ENCODE measurements at regions not wholly inside any gene's neighbourhood (a gene's known extent, or its start where the extent isn't known, plus 50 kb on each side); places are given as distances from the start of the nearest gene placed in this dataset.

DNA sequence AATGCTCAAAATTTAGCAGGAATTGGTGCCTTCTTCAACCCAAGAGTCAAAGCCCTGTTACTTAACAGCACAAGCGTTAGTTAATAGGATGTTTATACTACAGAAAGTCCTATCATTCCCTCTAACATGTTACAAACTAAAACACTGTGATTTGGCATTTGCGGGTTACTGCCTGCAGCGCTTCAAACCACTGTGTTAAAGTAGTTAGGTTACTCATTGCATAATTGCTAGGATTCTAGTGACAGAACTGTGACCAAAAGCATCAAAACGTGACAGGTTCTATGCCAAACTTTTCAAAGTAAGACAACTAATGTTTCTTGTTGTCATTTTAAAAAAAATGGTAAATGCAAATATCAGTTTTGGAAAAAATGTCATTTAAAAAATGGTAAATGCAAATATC lies 442.8 kb upstream of the ZFP42 start:
- DNase-seq, result no peak

DNA sequence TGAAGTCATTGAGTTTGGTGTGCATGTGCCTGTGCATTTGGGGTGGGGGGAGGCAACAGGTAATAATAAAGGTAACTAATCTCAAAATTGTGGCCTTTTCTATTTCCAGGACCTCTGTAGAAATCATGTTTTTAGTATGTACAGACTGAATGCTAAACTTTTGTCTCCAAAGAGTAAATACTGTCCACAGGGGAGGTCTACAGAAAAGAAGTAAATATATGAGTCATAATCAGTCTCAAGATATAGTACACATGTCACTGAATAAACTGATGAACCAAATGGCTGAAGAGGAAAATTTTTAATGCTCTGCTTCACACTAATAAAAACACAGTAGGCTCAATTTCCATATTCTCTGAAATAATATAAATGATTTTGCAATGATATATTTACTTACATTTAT lies 440.4 kb upstream of the ZFP42 start:
- no peak for DNase-seq

DNA sequence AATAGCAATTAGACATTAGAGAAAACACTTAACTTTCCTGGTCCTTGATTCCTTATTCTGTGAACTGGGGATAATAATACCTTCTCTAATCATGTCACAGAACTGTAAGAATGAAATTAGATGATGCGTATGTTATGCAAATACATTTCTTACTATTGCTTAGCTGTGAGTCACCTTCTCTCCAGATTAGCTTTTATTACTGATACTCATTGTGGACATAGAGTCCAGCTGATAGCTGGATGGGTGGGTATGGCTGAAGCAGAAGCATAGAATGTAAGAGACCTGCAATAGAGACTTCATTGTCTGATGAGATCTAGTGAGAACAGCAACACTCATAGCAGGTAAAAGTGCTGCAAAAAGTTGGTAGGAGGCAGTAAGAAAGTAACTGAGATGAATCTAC lies 437.2 kb upstream of the ZFP42 start:
- DNase-seq, result no peak

DNA sequence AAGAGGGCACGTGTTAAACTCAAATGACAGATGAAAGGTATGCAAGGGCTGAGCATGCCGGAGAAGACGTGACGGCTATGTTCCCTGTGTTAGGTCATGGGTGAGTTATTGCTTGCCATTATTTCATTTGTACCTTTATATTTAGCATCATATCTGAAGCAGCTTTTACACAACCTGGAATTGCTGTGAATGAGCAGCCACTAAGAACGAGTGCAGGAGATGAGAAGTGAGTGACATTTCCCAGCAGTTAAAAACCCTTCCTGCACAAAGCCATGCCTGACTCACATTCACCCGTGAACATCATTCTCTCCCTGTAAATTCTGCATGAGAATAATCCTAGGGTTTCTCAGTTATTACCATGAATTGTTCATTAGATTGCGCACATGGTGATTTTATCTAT lies 433.2 kb upstream of the ZFP42 start:
- no peak for DNase-seq

DNA sequence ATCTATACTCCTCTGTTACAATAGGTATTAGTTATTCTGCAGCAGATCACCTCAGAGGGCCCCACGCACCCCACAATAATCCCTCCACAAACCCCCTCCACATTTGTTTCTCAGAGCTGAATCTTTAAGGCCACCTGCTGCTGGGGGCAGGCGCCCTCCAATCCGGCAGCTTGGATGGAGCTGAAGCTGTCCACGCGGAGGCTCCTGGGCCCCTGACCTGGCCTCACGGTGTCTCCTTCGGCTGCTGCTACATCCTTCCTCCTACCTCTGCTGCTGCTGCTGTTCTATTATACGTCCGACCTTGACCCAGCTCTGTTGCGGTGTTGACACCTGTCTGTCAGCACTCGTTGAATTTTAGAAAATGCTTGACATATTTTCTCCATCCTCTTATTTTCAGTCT lies 430.2 kb upstream of the ZFP42 start:
- no peak for DNase-seq

DNA sequence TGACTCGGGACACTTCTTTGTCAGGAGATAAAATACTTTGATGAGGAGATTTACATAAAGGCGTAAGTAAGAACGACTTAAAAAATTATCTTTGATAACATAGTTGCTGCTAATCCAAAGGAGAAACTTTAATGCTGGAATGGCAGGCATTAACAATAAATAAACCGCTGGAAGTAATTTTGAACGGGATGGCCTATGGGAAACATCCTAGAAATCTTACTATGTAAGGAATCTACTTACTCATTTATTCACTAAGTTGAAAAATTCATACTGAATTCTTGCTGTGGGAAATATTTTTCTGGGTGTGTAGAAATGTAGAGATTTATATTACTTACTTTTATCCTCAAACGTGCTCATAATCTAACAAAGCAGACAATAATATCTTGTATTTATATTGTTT lies 425.7 kb upstream of the ZFP42 start:
- DNase-seq, result no peak

DNA sequence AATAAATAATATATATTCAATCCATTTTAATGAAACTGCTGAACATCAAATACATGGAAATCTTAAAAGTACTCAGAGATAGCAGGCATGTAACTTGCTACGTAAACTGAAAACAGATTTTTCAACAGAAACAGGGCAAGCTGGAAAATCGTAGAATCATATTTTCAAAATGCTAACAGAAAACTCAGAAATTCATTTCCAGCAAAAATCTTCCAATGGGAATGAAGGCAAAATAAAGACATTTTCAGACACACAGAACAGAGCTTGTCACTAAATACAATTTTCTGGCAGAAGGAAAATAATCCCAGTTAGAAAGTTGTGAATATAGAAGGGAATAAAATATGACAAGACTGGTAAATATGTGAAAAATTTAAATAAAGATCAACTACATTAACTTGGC lies 419.9 kb upstream of the ZFP42 start:
- no peak for DNase-seq

DNA sequence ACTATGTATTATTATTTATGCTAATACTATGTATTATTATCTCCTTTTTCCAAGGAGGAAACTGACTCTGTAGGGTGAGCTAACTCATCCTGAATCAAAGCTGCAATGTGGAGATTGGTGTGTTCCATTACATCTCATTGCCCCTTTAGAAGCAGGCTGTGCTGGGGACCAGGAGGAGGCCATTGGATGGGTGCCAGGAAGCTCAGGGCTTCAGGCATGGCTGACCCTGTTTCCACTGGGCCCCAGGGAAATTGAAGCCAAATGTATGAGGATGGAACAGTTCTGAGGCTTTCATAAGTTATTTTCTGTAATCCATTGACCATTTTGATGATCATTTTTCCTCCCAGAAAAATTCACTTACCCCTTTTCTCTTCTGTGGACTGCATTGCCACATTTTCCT lies 418.8 kb upstream of the ZFP42 start:
- no peak for DNase-seq

DNA sequence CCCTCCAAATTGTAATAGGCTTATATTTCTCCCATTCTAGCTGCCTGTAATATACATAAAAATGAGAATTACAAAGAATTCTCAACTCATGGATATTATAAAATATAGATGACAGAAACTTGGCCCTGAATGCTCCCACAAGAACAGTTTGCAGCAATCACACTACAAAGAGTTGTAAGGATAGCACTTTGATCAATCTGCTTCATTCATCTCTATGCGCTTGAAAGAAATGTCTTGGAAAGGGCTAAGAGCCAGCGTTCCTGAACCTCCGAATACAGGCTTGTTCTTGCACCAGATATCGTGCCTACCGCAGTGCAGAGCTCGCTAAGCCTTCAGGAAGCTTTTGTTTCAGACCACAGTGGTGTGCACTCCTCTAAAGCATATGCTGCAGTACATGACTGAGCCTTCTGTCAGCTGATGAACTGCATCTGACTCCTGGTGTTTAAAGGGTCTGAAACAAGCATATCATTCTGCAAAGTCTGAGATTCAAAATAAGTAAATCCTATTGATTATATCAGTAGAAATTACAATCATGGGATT lies 417.6 kb upstream of the ZFP42 start:
- DNase-seq, result no peak

DNA sequence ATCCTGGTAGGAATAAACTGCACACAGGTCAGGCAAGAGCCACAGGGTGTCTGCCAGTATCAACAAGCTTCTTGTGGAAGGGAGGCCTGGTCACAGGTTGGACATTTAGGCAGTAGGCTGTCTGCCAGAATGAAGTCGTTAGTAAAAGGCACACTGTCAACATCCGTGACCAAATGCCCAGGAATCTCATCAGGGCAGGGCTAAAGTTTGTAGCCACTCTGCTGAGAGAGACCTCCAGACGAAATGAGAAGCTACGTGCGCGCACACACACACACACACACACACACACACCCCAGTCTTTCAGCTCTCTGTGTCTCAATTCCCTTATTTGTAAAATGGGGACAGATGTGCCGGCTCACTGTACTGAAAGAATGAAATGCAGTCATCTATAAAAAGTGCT lies 408.7 kb upstream of the ZFP42 start:
- no peak for DNase-seq

DNA sequence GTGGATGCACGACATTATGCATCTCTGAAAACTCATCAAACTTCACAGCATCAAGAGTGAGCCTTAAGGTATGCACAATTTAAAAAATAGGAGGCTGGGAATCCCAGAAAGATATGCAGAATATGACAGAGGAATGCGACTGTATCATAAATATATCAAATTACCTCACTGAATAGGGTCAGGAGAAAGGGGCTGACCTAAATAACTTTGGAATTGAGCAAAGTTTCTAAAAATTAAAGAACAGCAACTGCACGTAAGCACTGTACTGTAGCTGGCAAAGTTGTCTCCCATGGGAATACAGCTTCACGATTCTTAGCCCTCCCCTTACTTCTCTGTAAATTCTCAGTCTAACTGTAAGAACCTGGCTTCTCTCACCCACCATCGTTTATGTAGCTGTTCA lies 397.4 kb upstream of the ZFP42 start:
- DNase-seq, result no peak

DNA sequence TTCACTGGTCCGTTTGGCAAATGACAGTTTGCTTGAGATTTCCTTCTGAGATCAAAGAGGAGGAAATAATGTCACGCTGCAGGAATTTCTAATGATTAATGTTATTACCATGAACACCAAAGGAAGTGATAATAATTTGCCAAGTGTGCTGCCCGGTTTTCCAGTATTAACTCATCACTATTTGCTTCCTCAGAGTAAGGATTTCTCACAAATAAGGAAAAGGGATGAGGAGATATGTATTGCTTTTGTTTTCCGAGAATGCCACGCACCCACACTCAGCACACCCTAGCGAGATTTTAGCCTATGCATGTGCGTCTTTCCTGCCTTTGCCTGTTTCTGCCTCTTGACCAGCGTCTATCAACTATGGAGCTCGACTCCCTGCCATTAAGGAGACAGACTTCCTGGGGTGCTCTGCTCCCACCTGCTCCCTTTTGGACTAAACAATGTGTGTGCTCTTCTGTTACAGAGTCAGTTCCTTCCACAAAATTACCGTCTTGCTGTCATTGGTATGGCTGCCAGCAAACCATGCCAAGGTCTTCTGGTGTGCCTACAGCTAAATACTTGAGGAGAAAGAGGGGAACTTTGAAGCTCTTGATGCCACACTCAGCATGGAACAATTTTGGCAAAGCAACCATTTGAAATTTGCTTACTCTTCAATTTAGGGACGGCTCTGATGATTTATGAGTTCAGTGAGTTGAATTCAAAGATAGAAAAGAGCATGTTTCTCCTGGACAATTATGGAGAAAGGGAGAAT lies 393.1 kb upstream of the ZFP42 start:
- DNase-seq, result no peak

DNA sequence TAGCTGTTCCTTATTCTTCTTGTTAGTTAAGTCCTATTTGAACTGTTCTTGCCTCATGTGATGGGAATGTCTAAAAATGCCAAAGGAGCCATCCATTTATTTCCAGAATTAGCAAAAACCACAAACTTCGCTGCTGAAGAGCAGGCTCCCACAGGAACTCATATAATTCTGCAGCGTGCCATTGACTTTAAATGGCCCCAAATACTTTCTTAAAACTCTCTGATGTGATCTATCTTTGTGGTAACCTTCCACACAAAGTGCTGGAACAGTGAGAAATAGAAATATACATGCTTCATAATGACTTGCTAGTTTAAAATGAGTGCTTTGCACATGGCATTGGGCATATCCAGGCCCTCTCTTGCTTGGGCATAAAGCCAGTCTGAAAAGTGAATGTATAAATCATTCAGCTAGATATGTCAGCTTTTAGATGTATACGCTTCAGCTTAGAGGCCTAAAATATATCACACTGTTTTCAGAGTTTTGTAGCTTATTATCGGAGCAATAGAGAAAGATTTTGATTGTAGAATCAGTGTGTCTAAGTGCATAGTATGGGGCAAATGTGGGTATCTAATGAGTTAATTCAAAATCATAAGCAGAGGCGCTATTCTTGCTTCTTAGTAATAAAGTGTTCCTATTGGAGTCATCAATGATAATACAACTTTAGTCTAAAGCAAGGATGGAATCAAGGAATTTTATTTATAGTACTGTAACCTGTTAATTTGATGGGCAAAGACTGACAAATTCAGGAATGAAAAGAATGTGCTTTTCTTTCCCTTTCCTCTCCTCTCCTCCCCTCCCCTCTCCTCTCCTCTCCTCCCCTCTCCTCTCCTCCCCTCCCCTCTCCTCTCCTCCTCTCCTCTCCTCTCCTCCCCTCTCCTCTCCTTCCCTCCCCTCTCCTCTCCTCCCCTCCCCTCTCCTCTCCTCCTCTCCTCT lies 392.2 kb upstream of the ZFP42 start:
- DNase-seq, result no peak

DNA sequence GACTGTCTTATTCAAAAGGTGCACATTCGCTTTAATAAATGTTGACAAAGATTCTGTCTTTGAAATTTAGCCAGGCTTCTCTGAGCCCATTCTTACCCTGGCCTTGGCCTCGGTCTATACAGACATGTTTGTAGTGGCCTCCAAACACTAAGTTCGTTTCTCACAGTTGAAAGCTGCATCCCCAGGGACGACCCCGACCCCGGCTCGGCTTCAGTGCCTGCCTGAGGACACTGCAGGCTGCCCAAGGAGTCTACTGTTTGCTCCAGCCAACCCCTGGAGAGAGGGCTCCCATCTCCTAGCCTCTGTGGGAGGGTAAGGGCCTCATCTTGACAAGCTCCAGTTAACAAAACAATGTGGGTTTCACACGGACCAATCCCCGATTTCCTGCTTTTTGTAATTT lies 390.6 kb upstream of the ZFP42 start:
- no peak for DNase-seq

DNA sequence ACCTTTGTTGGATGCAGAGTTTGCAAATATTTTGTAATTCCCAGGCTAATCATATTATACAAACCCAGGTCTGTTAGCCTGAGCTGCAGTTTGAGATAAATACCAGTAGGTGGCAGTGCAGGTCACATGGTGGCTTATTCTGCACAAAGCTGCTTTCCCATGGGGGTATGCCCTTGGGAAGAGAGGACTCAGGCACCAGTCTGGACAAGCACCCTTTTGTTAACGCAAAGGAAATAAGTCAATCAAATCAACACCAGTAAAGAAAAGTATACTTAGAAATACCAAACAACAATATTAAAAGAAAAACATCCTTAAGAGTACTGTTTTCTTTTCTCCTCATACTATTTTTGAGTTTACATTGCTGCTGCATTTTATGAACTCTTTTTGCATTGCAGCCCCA lies 389.0 kb upstream of the ZFP42 start:
- peak in 10 of 58 donors; percentile 0 to 23 (median 4) for DNase-seq

DNA sequence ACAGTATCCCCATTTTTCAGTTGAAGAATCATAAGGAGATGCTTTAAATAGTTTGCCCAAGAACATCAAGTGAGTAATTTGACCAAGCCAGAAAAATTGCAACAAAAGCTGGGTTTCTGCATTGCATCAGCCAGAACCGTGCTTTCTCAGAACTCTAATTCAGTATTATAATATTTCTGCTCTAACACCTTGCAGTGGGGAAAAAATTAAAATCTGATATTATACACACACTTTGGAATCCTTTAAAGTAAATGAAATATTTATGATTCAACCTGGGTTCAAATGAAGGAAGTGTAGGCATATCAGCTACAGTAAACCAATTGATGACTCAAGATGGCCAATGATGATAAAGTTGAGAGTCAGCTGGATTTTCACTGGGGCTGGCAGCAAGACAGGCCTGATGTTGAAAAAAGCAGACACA lies 387.6 kb upstream of the ZFP42 start:
- DNase-seq, result no peak

DNA sequence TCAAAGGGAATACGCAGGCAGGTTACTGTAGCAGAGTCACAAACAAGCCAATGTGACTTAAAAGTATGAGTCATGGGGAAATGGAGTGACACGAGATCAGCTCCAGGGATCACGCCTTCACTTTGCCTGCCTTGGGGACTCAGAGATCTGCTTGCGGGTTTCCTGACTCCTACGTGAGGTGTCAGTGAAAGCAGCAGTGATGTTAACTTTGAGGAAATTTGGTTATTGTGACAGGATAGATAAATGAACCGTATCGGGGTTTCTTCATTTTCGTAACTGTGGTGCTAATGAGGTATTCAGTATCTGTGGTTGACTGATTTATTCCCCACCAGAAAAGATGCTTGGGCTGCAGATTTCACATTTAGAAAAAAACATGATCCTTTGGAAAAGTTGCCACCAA lies 383.3 kb upstream of the ZFP42 start:
- DNase-seq, result peak in 1 of 58 donors; percentile 10

DNA sequence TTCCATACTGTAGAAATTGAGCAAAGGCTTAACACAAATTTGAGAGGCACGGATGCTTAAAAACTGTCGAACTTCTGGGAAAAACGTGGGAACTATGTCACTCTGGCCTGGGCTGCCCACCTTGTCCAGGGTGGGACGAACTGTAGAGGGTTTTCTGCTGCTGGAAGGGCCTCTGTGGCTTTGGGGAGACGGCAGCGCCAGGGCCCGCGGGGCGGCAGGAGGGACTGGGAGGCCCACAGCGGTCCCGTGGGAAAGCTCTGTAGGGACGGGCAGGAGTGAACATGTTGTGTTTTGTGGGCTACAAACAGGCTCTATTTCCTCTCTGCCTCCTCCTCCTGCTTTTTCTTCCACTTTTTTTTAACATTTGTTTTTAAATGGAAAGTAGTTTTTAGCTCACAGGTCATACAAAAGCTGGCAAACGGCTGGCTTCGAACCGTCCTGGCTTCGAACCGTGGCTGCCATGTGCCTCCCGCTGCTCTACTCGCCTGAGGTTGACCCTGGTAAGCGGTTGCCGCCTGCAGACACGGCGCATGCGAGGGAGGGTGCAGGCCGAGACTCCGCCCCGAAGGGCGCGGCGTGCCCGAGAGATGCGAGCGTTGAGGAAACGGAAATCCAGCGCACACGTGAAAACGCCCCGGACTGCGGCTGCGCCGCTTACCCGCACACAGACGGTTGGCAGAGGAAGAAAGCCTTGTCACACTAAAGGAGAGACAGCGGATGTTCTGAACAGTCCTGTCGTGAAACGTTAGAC lies 382.3 kb upstream of the ZFP42 start:
- no peak for DNase-seq

DNA sequence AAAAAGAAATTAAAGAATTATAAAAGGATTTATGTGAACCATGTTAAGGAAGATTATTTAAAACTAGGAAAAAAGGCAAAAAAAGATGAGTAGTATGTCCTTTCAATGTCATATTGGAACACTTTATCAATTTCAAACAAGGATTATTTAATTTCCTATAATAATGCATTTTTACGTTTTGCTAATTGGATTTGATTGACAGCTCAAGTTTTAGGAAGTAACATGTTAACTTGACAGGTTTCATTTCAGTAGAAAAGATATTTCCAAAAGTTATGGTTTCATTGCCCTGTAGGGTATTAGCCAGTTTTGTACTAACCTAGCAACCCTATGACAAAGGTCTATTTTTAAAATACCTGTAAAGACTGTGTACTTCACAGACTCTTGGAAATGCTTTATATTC lies 379.6 kb upstream of the ZFP42 start:
- DNase-seq, result no peak

DNA sequence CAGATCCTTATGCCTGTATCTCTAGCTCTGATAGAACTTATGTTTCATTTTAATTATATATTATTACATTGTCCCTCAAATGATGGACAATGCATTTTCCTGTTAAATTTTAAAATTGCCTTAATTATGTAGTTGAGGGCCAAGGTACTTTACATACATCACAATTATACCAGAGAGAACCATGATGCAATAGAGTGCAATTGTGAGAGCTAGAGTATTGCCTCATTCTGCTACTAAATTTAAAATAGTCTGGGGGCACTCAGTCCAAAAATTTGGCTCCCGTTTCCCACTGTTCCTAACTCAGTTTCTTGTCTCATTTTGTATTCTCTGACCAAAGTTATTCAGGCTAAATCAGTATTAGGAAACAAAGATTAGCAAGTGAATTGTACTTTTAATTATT lies 378.5 kb upstream of the ZFP42 start:
- no peak for DNase-seq

DNA sequence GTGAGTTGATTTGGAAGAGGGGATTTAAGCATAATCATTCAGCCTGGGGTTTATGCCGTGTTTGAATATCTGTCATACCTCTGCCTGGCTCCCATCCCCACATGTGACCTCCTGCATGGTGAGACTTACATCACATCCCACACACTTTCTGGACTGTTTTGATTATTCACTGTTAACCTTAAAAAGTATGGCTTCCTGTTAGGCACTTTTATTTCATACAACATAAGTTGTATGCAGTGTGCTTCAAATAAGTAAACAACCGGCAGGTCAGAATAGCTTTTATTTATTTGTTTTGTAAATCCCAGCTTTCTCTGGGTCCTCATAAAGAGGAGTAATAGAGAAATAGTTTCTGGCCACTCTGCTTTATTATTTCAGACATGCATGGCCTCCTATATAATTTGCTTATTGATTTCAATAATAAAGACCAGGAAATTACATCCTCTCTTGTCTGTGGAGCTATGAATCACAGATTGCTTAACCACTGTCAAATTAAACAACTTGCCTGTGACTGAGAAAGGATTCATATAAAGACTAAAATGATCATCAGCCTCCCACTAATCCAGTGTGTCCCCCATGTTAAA lies 376.8 kb upstream of the ZFP42 start:
- DNase-seq, result no peak

Data from anterior cingulate cortex (tissue), 58 donors.